Calu3 (cell line): ENCODE measurements at regions not wholly inside any gene's neighbourhood (a gene's known extent, or its start where the extent isn't known, plus 50 kb on each side); places are given as distances from the start of the nearest gene placed in this dataset.

ENCODE experiments used
- BruUV-seq: library from RNA; stranded (reverse); fragments of 400-500 nt; replicated peaks from 2 replicates; lab custom pipeline; 2021; lab: Mats Ljungman, UMichigan
- CTCF ChIA-PET: fragments of 300-600 bp; sonication (Branson Sonifier 250); formaldehyde crosslinking; loops from one replicate; lab custom pipeline; 2022; ENCODE audit warnings: antibody characterized with exemption; lab: Charles Lee
- DNase-seq: peaks from one replicate; pipeline ENCODE4 v3.0.0; 2022
- H3K27ac Mint-ChIP-seq: one replicate; pipeline ENCODE4 v1.8.0; 2022; ENCODE audit warnings: mixed read lengths; ENCODE audit not compliant: unreplicated experiment
- H3K27me3 Mint-ChIP-seq: one replicate; pipeline ENCODE4 v1.8.0; 2022; ENCODE audit warnings: mixed read lengths; ENCODE audit not compliant: unreplicated experiment
- H3K36me3 Mint-ChIP-seq: one replicate; pipeline ENCODE4 v1.8.0; 2022; ENCODE audit warnings: mild to moderate bottlenecking, moderate library complexity, mixed read lengths; ENCODE audit not compliant: insufficient read depth, unreplicated experiment
- H3K4me1 Mint-ChIP-seq: one replicate; pipeline ENCODE4 v1.8.0; 2022; ENCODE audit warnings: mild to moderate bottlenecking, low read depth, mixed read lengths; ENCODE audit not compliant: unreplicated experiment
- H3K4me3 Mint-ChIP-seq: one replicate; pipeline ENCODE4 v1.8.0; 2022; ENCODE audit warnings: mild to moderate bottlenecking, low read depth, moderate library complexity, mixed read lengths; ENCODE audit not compliant: unreplicated experiment
- H3K9me3 Mint-ChIP-seq: one replicate; pipeline ENCODE4 v1.8.0; 2022; ENCODE audit warnings: low read depth, mixed read lengths; ENCODE audit not compliant: unreplicated experiment
- CTCF ChIP-seq: fragments of 200-600 bp; IDR thresholded peaks from one replicate; pipeline ENCODE4 v1.8.0; 2022; ENCODE audit warnings: antibody characterized with exemption; ENCODE audit not compliant: unreplicated experiment
- intact Hi-C: fragments of 100-400 bp; cut with micrococcal nuclease; formaldehyde crosslinking; loops from one replicate; pipeline ENCODE4 v1.10.0; 2022; ENCODE audit not compliant: unreplicated experiment

GRCh38 chr4:180512801-180513475, 1730.3 kb upstream of the TENM3 start:
- Mint-ChIP-seq H3K36me3 (no peaks in the 10 kb centered on the region), H3K4me3 (no peak overlapping the region), H3K27me3 (no peaks in the 10 kb centered on the region), H3K9me3 (no peaks in the 10 kb centered on the region), H3K4me1 (no peaks in the 10 kb centered on the region), H3K27ac (no peak overlapping the region)
- no TSS peak for BruUV-seq
- intact Hi-C loops, result no loop called here
- TF ChIP-seq CTCF, result no peak
- no peak for DNase-seq
- CTCF ChIA-PET, result no interaction called here

GRCh38 chr4:180518906-180519305, 1724.3 kb upstream of the TENM3 start:
- H3K27ac Mint-ChIP-seq, result no peak overlapping the region
- CTCF ChIA-PET, result no interaction called here
- H3K4me1 Mint-ChIP-seq, result no peaks in the 10 kb centered on the region
- no peaks in the 10 kb centered on the region for H3K36me3 Mint-ChIP-seq
- TF ChIP-seq CTCF, result no peak
- no TSS peak for BruUV-seq
- no peak for DNase-seq
- no peak overlapping the region for H3K4me3 Mint-ChIP-seq
- no peaks in the 10 kb centered on the region for H3K27me3 Mint-ChIP-seq
- intact Hi-C loops, result no loop called here
- H3K9me3 Mint-ChIP-seq, result no peaks in the 10 kb centered on the region

- H3K27ac Mint-ChIP-seq, result no peak overlapping the region
- no TSS peak for BruUV-seq
- no peak for DNase-seq
- no peaks in the 10 kb centered on the region for H3K36me3 Mint-ChIP-seq
- H3K4me1 Mint-ChIP-seq, result no peaks in the 10 kb centered on the region
- no peaks in the 10 kb centered on the region for H3K27me3 Mint-ChIP-seq
- no peak overlapping the region for H3K4me3 Mint-ChIP-seq
- CTCF ChIA-PET, result no interaction called here
- no peak for TF ChIP-seq CTCF
- no peaks in the 10 kb centered on the region for H3K9me3 Mint-ChIP-seq
- intact Hi-C loops, result no loop called here
These were observed 1722.0 kb upstream of the TENM3 start for GRCh38 chr4:180521181-180521580.

GRCh38 chr4:180525523-180526077, 1717.6 kb upstream of the TENM3 start:
- H3K27me3 Mint-ChIP-seq, result no peaks in the 10 kb centered on the region
- CTCF ChIA-PET, result no interaction called here
- H3K36me3 Mint-ChIP-seq, result no peaks in the 10 kb centered on the region
- no peak overlapping the region for H3K27ac Mint-ChIP-seq
- BruUV-seq, result no TSS peak
- intact Hi-C loops, result no loop called here
- DNase-seq, result no peak
- TF ChIP-seq CTCF, result no peak
- no peak overlapping the region for H3K4me3 Mint-ChIP-seq
- H3K4me1 Mint-ChIP-seq, result no peaks in the 10 kb centered on the region
- H3K9me3 Mint-ChIP-seq, result no peaks in the 10 kb centered on the region
